HUES64 (cell line): ENCODE measurements at regions not wholly inside any gene's neighbourhood (a gene's known extent, or its start where the extent isn't known, plus 50 kb on each side); places are given as distances from the start of the nearest gene placed in this dataset.

ENCODE experiments used
- H3K27ac ChIP-seq: 2 replicates; pipeline ENCODE4 v1.7.0; 2013; ENCODE audit warnings: low read depth, low read length, inconsistent platforms
- H3K27me3 ChIP-seq: 2 replicates; pipeline ENCODE4 v1.6.1; 2013; ENCODE audit warnings: mild to moderate bottlenecking, low read length; ENCODE audit not compliant: insufficient read depth
- H3K36me3 ChIP-seq: 2 replicates; pipeline ENCODE4 v1.6.1; 2013; ENCODE audit warnings: mild to moderate bottlenecking, low read length; ENCODE audit not compliant: insufficient read depth
- H3K4me1 ChIP-seq: 2 replicates; pipeline ENCODE4 v1.6.1; 2013; ENCODE audit warnings: mild to moderate bottlenecking, low read length, moderate library complexity; ENCODE audit not compliant: insufficient read depth
- H3K4me3 ChIP-seq: 2 replicates; pipeline ENCODE4 v1.5.1; 2013; ENCODE audit warnings: mild to moderate bottlenecking, low read length, moderate library complexity
- H3K9ac ChIP-seq: 2 replicates; pipeline ENCODE4 v1.6.1; 2013; ENCODE audit warnings: mild to moderate bottlenecking, low read depth, low read length
- H3K9me3 ChIP-seq: 2 replicates; pipeline ENCODE4 v1.6.1; 2013; ENCODE audit warnings: low read depth, low read length; ENCODE audit not compliant: insufficient read depth
- WGBS: fragments of 150-250, 120-280 bp; methylation state at CpG from one replicate; pipeline ENCODE4 v1.1.7; 2013; ENCODE audit warnings: missing lambda C conversion rate; 5-methylcytosine and 5-hydroxymethylcytosine counted together

GRCh38 chr4:123517971-123518370 lies 121.4 kb downstream of the SPRY1 start:
- H3K27ac ChIP-seq: no peak overlapping the region
- H3K36me3 ChIP-seq: no peaks in the 10 kb centered on the region
- no peaks in the 10 kb centered on the region for H3K9me3 ChIP-seq
- H3K27me3 ChIP-seq: no peaks in the 10 kb centered on the region
- 97% methylated on average over 3 of the region's 3 CpGs for WGBS
- no peak overlapping the region for H3K9ac ChIP-seq
- H3K4me3 ChIP-seq: no peak overlapping the region
- H3K4me1 ChIP-seq: no peaks in the 10 kb centered on the region

DNA sequence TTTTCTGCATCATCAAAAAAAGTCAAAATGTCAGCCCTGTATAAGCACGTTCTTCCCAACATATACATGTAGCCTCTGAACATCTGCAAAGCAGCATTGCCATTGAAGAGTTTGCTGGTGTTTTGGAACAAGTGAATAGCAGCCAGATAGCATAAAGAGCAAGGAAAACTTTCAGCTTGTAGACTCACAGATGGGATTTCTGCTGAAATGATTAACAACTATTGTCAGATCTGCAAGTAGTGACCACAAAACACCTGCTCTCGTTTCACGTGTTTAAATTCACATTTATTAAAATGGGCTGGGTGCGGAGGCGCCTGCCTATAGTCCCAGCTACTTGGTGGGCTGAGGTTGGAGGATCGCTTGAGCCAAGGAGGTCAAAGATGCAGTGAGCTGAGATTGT lies 123.7 kb downstream of the SPRY1 start:
- WGBS: 90% methylated on average over 6 of the region's 6 CpGs
- Histone ChIP-seq H3K27ac (no peak overlapping the region), H3K4me3 (no peak overlapping the region)

GRCh38 chr4:123522081-123522480 lies 125.5 kb downstream of the SPRY1 start:
- no peaks in the 10 kb centered on the region for H3K9me3 ChIP-seq
- no peak overlapping the region for H3K4me3 ChIP-seq
- no peaks in the 10 kb centered on the region for H3K27me3 ChIP-seq
- H3K27ac ChIP-seq: no peak overlapping the region
- H3K36me3 ChIP-seq: no peaks in the 10 kb centered on the region
- no peaks in the 10 kb centered on the region for H3K4me1 ChIP-seq
- no peak overlapping the region for H3K9ac ChIP-seq
- 80% methylated on average over 3 of the region's 3 CpGs for WGBS

More for the DNA sequence above, 123.7 kb downstream of the SPRY1 start:
- Histone ChIP-seq H3K9ac (no peak overlapping the region), H3K4me1 (no peaks in the 10 kb centered on the region), H3K9me3 (no peaks in the 10 kb centered on the region), H3K36me3 (no peaks in the 10 kb centered on the region), H3K27me3 (no peaks in the 10 kb centered on the region)

DNA sequence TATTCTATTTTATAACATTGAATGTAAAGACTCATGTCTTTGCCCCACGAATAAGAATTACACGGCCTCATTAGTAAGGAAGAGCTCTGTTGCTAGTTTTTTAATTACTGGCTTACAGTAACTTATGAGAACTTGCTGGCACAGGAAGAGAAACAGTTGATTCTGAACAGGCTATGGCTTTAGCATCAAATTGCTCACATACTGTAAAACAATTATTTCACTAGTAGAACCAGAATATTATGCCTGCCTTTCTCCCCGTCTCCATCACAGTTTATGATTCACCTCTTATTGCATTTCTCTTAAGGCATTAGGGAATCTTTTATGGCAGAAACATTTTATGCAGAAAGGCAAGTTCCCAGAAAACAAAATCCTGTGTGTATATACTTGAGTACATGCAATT lies 126.1 kb downstream of the SPRY1 start:
- H3K27ac ChIP-seq: no peak overlapping the region
- no peaks in the 10 kb centered on the region for H3K4me1 ChIP-seq
- H3K9me3 ChIP-seq: no peaks in the 10 kb centered on the region
- no peak overlapping the region for H3K4me3 ChIP-seq
- no peaks in the 10 kb centered on the region for H3K27me3 ChIP-seq
- 96% methylated on average over 3 of the region's 3 CpGs for WGBS
- no peak overlapping the region for H3K9ac ChIP-seq
- H3K36me3 ChIP-seq: no peaks in the 10 kb centered on the region

DNA sequence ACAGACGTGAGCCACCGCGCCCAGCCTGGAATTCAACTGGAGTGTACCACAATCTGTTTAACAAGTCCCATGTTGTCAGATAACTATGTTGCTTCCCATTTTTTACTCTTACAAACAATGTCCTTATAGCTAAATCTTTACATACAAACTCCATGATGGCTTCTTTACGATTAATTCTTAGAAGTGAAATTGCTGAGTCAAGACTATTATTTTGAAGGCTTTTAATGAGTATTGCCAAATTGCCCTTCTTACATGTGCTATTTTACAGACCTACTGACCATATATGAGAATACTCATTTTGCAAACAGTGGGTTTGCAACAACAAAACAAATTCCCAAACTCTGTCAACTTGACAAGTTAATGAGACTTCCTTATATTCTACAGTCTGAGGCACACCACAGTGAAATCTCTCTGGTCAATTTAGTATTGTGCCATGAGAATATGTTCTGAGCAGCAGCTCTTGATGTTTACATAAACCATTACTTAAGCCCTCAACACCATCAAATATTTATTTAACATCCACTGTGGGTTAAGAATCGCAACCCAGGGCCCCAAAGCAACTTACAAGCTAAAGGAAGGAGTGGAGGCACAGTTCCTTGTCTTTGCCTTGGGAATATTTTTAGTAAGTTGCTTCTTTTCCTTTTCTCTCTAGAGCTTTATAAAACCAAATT lies 128.5 kb downstream of the SPRY1 start:
- H3K36me3 ChIP-seq: no peaks in the 10 kb centered on the region
- H3K9me3 ChIP-seq: no peaks in the 10 kb centered on the region
- 93% methylated on average over 5 of the region's 5 CpGs for WGBS
- H3K27ac ChIP-seq: no peak overlapping the region
- no peaks in the 10 kb centered on the region for H3K4me1 ChIP-seq
- H3K4me3 ChIP-seq: no peak overlapping the region
- no peaks in the 10 kb centered on the region for H3K27me3 ChIP-seq
- no peak overlapping the region for H3K9ac ChIP-seq

GRCh38 chr4:123526511-123526910 lies 129.9 kb downstream of the SPRY1 start:
- Histone ChIP-seq H3K4me1 (no peaks in the 10 kb centered on the region), H3K4me3 (no peak overlapping the region), H3K27ac (no peak overlapping the region), H3K9me3 (no peaks in the 10 kb centered on the region), H3K27me3 (no peaks in the 10 kb centered on the region), H3K9ac (no peak overlapping the region), H3K36me3 (no peaks in the 10 kb centered on the region)
- 96% methylated on average over 2 of the region's 2 CpGs for WGBS

DNA sequence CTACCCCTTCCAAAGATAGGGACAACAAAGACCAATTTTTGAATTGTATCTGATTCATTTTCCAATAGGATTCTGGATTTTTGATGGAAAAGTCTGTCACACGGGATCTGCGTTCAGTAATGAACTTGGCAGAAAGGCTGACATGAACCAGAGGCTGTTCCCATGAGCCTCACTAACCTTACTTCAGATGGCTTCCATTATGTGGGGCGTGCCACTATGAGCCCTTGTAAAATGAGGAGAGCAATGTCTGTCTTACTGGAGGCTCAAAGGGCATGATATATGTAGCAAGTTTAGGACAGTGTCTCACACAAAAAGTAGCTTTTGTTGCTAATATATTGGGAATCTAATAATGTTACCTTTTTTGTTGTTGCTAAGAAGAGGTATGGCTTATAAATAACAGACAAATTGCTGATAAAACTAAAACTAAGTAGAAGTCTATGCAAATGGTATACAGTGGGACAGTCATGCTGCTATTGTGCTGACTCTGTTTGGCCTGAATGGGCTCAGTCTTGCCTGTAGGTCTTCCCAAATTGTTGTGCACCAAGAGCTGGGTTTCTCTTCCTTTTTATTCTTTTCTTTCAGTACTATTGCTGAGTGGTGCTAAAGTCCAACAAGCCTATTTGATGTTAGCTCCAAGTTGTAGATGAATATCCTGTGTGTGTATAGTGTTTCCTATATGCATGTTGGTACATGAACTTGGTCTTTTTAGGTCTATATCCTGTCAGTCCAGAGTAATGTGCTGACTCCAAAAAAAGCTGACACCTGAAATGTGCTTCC lies 132.1 kb downstream of the SPRY1 start:
- Histone ChIP-seq H3K27me3 (no peaks in the 10 kb centered on the region), H3K4me3 (no peak overlapping the region), H3K9ac (no peak overlapping the region), H3K4me1 (no peaks in the 10 kb centered on the region), H3K36me3 (no peaks in the 10 kb centered on the region), H3K27ac (no peak overlapping the region), H3K9me3 (no peaks in the 10 kb centered on the region)
- WGBS: 89% methylated on average over 3 of the region's 3 CpGs

- WGBS: 98% methylated on average over 2 of the region's 2 CpGs
- no peak overlapping the region for H3K4me3 ChIP-seq
- no peaks in the 10 kb centered on the region for H3K27me3 ChIP-seq
- no peak overlapping the region for H3K27ac ChIP-seq
- H3K9me3 ChIP-seq: no peaks in the 10 kb centered on the region; the same call in 1 of the 2 replicates
- no peak overlapping the region for H3K9ac ChIP-seq
- H3K4me1 ChIP-seq: no peaks in the 10 kb centered on the region
- H3K36me3 ChIP-seq: no peaks in the 10 kb centered on the region
Observed at GRCh38 chr4:123529278-123529568, 132.6 kb downstream of the SPRY1 start.

GRCh38 chr4:123530357-123530756 lies 133.8 kb downstream of the SPRY1 start:
- H3K27ac ChIP-seq: no peak overlapping the region
- no peaks in the 10 kb centered on the region; the same call in 1 of the 2 replicates for H3K9me3 ChIP-seq
- H3K27me3 ChIP-seq: no peaks in the 10 kb centered on the region
- WGBS: 98% methylated on average over 3 of the region's 3 CpGs
- H3K4me1 ChIP-seq: no peaks in the 10 kb centered on the region
- no peak overlapping the region for H3K4me3 ChIP-seq
- no peaks in the 10 kb centered on the region for H3K36me3 ChIP-seq
- H3K9ac ChIP-seq: no peak overlapping the region

DNA sequence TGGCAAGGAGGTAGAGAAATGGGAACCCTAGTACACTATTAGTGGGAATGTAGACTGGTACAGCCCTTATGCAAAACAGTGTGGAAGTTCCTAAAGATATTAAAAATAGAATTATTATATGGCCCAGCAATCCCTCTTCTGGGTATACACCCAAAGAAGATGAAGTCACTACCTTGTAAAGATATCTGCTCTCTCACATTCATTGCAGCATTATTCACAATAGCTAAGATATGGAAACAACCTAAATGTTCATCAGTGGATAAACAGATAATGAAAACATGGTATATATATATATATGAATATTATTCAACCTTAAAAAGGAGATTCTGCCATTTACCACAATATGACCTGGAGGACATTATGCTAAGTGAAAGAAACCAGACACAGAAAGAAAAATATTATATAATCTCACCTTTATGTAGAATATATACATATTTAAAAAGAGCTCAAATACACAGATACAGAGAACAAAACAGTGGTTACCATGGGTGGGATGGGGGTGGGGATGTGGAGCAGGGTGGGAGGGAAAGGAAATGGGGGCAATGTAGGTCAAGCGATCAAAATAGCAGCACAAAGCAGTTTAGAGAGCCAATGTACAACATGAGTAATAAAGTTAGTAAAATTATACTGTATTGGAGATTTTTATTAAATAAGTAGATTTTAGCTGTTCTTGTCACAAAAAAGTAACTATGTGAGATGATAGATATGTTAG lies 138.6 kb downstream of the SPRY1 start:
- Histone ChIP-seq H3K36me3 (no peaks in the 10 kb centered on the region), H3K9ac (no peak overlapping the region), H3K4me1 (0 out of 2 replicates have a peak, but pooled peaks cover 2% of the 10 kb centered on the region), H3K4me3 (no peak overlapping the region), H3K9me3 (no peaks in the 10 kb centered on the region; the same call in 1 of the 2 replicates), H3K27ac (no peak overlapping the region), H3K27me3 (no peaks in the 10 kb centered on the region)
- WGBS: 88% methylated on average over 1 of the region's 1 CpG

GRCh38 chr4:123536225-123536624 lies 139.6 kb downstream of the SPRY1 start:
- H3K27me3 ChIP-seq: no peaks in the 10 kb centered on the region
- H3K9ac ChIP-seq: no peak overlapping the region
- WGBS: 86% methylated on average over 5 of the region's 6 CpGs
- no peak overlapping the region for H3K27ac ChIP-seq
- no peak overlapping the region for H3K4me3 ChIP-seq
- no peaks in the 10 kb centered on the region; the same call in 1 of the 2 replicates for H3K9me3 ChIP-seq
- no peaks in the 10 kb centered on the region for H3K36me3 ChIP-seq
- 0 out of 2 replicates have a peak, but pooled peaks cover 2% of the 10 kb centered on the region for H3K4me1 ChIP-seq
